WERI-Rb-1 (cell line): ENCODE measurements at regions not wholly inside any gene's neighbourhood (a gene's known extent, or its start where the extent isn't known, plus 50 kb on each side); places are given as distances from the start of the nearest gene placed in this dataset.

Experiments used
- DNase-seq: peaks from one replicate; pipeline ENCODE4 v3.0.0-alpha.2; 2020
- H3K27ac ChIP-seq: fragments of 250-450 bp; sonication (Bioruptor Pico); 2 replicates; pipeline ENCODE4 v1.5.1; 2020; ENCODE audit warnings: mild to moderate bottlenecking, moderate library complexity
- H3K27me3 ChIP-seq: fragments of 250-450 bp; sonication (Bioruptor Pico); 2 replicates; pipeline ENCODE4 v1.5.1; 2021; ENCODE audit warnings: mild to moderate bottlenecking, low read depth, moderate library complexity; ENCODE audit not compliant: insufficient read depth, severe bottlenecking
- H3K36me3 ChIP-seq: fragments of 250-450 bp; sonication (Bioruptor Pico); 2 replicates; pipeline ENCODE4 v1.5.1; 2020; ENCODE audit warnings: mild to moderate bottlenecking, moderate library complexity
- H3K4me3 ChIP-seq: 2 replicates; pipeline ENCODE4 v1.5.1; 2011; ENCODE audit warnings: low read depth, mild to moderate bottlenecking, control low read depth, low read length
- H3K9me3 ChIP-seq: fragments of 250-450 bp; sonication (Bioruptor Pico); 2 replicates; pipeline ENCODE4 v1.5.1; 2021; ENCODE audit warnings: mild to moderate bottlenecking, moderate library complexity; ENCODE audit not compliant: severe bottlenecking
- CTCF ChIP-seq: IDR thresholded peaks from 2 replicates; pipeline ENCODE4 v1.5.1; 2011; ENCODE audit warnings: low read depth, mild to moderate bottlenecking, control low read depth, inconsistent platforms, low read length

- Histone ChIP-seq H3K4me3 (no peak overlapping the region), H3K27me3 (no peaks in the 10 kb centered on the region), H3K9me3 (no peaks in the 10 kb centered on the region), H3K36me3 (no peaks in the 10 kb centered on the region), H3K27ac (no peak overlapping the region)
- no peak for DNase-seq
- TF ChIP-seq CTCF, result no peak
Observed at GRCh38 chr22:48546653-48547424, 1280.8 kb downstream of the BRD1 start.

- TF ChIP-seq CTCF, result no peak
- H3K27ac ChIP-seq, result no peak overlapping the region
- H3K36me3 ChIP-seq, result no peaks in the 10 kb centered on the region
- no peaks in the 10 kb centered on the region for H3K27me3 ChIP-seq
- DNase-seq, result no peak
- no peaks in the 10 kb centered on the region for H3K9me3 ChIP-seq
- H3K4me3 ChIP-seq, result no peak overlapping the region
Observed at GRCh38 chr22:48545987-48546386, 1281.7 kb downstream of the BRD1 start.

- Histone ChIP-seq H3K4me3 (no peak overlapping the region), H3K27ac (no peak overlapping the region), H3K36me3 (no peaks in the 10 kb centered on the region), H3K27me3 (no peaks in the 10 kb centered on the region), H3K9me3 (no peaks in the 10 kb centered on the region)
- no peak for DNase-seq
- TF ChIP-seq CTCF, result no peak
Observed at GRCh38 chr22:48541401-48542098, 1286.1 kb downstream of the BRD1 start.

- no peak for TF ChIP-seq CTCF
- Histone ChIP-seq H3K27me3 (no peaks in the 10 kb centered on the region), H3K9me3 (no peaks in the 10 kb centered on the region), H3K4me3 (no peak overlapping the region), H3K36me3 (no peaks in the 10 kb centered on the region), H3K27ac (no peak overlapping the region)
- no peak for DNase-seq
Observed at GRCh38 chr22:48539261-48539660, 1288.4 kb downstream of the BRD1 start.

- H3K27ac ChIP-seq, result no peak overlapping the region
- no peaks in the 10 kb centered on the region for H3K9me3 ChIP-seq
- no peak overlapping the region for H3K4me3 ChIP-seq
- no peaks in the 10 kb centered on the region for H3K36me3 ChIP-seq
- H3K27me3 ChIP-seq, result no peaks in the 10 kb centered on the region
- no peak for TF ChIP-seq CTCF
- no peak for DNase-seq
Observed at GRCh38 chr22:48538291-48538820, 1289.3 kb downstream of the BRD1 start.
